ENCODE measurements at regions not wholly inside any gene's neighbourhood (a gene's known extent, or its start where the extent isn't known, plus 50 kb on each side); places are given as distances from the start of the nearest gene placed in this dataset.
"Not testable (repeated sequence)": the region's sequence is repeated elsewhere in the genome, so short reads cannot be mapped to it uniquely, and the experiment has no call there.

DNA sequence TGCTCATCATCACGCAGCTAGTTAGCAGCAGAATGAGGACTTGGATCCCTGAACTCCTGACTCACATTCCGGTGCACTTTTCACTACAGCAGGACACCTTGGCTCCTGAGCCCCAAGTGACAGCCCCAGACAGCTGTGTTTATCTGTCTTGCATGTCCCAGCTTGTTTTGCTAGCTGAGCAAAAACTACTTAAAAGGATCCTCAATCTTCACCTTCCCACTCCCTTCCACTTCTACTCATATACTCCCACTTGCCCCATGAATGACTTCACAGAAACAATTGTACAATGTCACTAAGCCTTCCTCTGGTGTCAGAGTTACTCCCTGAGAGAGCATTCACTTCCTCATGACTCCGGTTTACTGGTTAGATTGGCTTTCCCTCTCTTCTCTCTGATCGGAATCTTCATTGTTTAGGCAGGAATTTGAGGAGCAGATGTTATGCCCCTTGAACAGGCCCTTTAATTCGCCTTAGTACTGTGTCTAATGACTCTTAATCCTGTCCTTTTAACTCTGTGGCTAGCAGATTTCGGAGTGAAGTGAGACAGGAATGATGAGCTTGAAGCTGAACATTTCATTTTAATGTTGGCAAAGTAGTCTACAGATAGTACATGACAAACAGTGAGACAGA, 587.2 kb upstream of the CHD1 start:
- not testable (repeated sequence) for H3K4me3 ChIP-seq (ENCODE audit: low read length); H3K36me3 ChIP-seq (ENCODE audit: control insufficient read depth, insufficient read depth, low read length); H3K9ac ChIP-seq (ENCODE audit: extremely low read depth, low read length, poor library complexity, severe bottlenecking); H3K27ac ChIP-seq (ENCODE audit: low read depth, low read length); H3K9me3 ChIP-seq (ENCODE audit: control insufficient read depth, low read length); DNase-seq; H3K27ac Mint-ChIP-seq; H3K27me3 Mint-ChIP-seq (ENCODE audit: insufficient read depth); H3K4me1 Mint-ChIP-seq; H3K27me3 ChIP-seq (ENCODE audit: control insufficient read depth, insufficient read depth, low read length, poor library complexity, severe bottlenecking); H3K4me1 ChIP-seq (ENCODE audit: control insufficient read depth, insufficient read depth, low read length); H3K9me3 Mint-ChIP-seq; H3K36me3 Mint-ChIP-seq (ENCODE audit: low read depth); H3K4me3 Mint-ChIP-seq
- WGBS, 2 experiments (ENCODE audit: insufficient coverage in 1 of 2, insufficient read length in 1 of 2), result 76 to 88% methylated on average over 3 to 4 of the region's 6 CpGs

DNA sequence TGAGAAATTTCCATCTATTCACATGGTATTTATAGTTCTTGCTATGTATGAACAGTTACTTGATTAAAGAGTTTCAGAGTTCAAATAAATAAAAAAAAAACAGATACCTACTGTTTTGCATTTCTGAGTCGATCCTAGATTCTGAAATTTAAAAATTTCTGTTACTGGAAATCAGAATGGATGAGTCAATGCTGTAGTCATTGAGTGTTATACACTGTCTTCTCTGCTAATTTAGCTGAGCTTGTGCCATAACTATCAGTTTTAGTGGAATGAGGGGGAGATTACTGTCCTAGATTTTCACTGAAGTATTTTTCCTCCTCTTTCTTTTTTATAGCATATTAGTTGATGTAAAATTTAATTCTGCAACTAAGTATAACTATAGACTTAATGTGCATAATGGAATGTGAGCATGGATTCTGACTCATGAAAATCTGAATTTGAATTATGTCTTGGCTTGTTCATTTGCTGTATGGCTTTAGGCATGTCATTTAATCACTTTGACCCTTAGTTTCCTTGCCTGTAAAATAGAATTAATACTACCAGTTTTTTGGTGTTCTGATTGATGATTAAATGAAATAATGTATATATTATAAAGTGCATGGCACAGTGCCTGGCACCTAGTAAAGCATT, 581.5 kb upstream of the CHD1 start:
- H3K27ac ChIP-seq (ENCODE audit: low read depth, low read length); DNase-seq; H3K4me1 ChIP-seq (ENCODE audit: control insufficient read depth, insufficient read depth, low read length); H3K27me3 Mint-ChIP-seq (ENCODE audit: insufficient read depth); H3K9ac ChIP-seq (ENCODE audit: extremely low read depth, low read length, poor library complexity, severe bottlenecking); H3K27ac Mint-ChIP-seq; H3K4me3 ChIP-seq (ENCODE audit: low read length); H3K4me1 Mint-ChIP-seq; H3K9me3 ChIP-seq (ENCODE audit: control insufficient read depth, low read length); H3K36me3 Mint-ChIP-seq (ENCODE audit: low read depth); H3K27me3 ChIP-seq (ENCODE audit: control insufficient read depth, insufficient read depth, low read length, poor library complexity, severe bottlenecking); H3K4me3 Mint-ChIP-seq; H3K36me3 ChIP-seq (ENCODE audit: control insufficient read depth, insufficient read depth, low read length): not testable (repeated sequence)
- WGBS, 2 experiments (ENCODE audit: insufficient coverage in 1 of 2, insufficient read length in 1 of 2), result 79 to 86% methylated on average over 1 of the region's 1 CpG
- H3K9me3 Mint-ChIP-seq, result peaks cover 22% of the 10 kb centered on the region

DNA sequence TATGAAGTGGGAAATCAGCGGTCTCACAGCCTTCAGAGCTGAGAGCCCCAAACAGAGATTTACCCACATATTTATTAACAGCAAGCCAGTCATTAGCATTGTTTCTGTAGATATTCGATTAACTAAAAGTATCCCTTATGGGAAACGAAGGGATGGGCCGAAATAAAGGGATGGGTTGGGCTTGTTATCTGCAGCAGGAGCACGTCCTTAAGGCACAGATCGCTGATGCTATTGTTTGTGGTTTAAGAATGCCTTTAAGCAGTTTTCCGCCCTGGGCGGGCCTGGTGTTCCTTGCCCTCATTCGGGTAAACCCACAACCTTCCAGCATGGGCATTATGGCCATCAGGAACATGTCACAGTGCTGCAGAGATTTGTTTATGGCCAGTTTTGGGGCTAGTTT, 580.3 kb upstream of the CHD1 start:
- not testable (repeated sequence) for DNase-seq; H3K36me3 ChIP-seq (ENCODE audit: control insufficient read depth, insufficient read depth, low read length); H3K27me3 Mint-ChIP-seq (ENCODE audit: insufficient read depth); H3K4me3 ChIP-seq (ENCODE audit: low read length); H3K9ac ChIP-seq (ENCODE audit: extremely low read depth, low read length, poor library complexity, severe bottlenecking); H3K4me1 Mint-ChIP-seq; H3K4me3 Mint-ChIP-seq; H3K27ac ChIP-seq (ENCODE audit: low read depth, low read length); H3K27ac Mint-ChIP-seq; H3K9me3 ChIP-seq (ENCODE audit: control insufficient read depth, low read length); H3K36me3 Mint-ChIP-seq (ENCODE audit: low read depth); H3K27me3 ChIP-seq (ENCODE audit: control insufficient read depth, insufficient read depth, low read length, poor library complexity, severe bottlenecking); H3K4me1 ChIP-seq (ENCODE audit: control insufficient read depth, insufficient read depth, low read length)
- H3K9me3 Mint-ChIP-seq, result peaks cover 22% of the 10 kb centered on the region
- WGBS, 2 experiments (ENCODE audit: insufficient coverage in 1 of 2, insufficient read length in 1 of 2), result 77% methylated on average over 9 of the region's 9 CpGs; no CpG with 5 or more reads in 1 of the 2 experiments

DNA sequence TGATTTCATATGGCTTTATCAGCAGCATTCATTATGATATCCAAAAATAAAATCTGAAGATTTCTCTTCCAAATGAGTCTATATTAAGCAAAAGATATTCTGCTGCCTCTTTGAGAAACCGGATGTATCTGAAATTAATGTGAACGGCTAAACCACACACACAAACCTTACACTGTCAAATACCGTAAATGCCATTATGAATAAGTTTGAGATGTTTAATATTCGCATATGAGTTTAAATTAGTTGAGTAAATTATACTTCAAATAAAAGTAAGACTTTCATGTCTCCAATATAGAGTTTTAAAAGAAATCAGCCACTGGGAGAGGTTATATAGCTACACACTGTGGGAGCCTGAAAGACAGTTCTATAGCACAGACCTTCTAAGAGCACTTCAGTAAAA, 566.6 kb upstream of the CHD1 start:
- H3K4me3 ChIP-seq (ENCODE audit: low read length); H3K4me1 ChIP-seq (ENCODE audit: control insufficient read depth, insufficient read depth, low read length); H3K9me3 ChIP-seq (ENCODE audit: control insufficient read depth, low read length); H3K27ac ChIP-seq (ENCODE audit: low read depth, low read length); H3K4me1 Mint-ChIP-seq; H3K27me3 Mint-ChIP-seq (ENCODE audit: insufficient read depth); H3K36me3 Mint-ChIP-seq (ENCODE audit: low read depth); H3K27ac Mint-ChIP-seq; H3K9me3 Mint-ChIP-seq; H3K36me3 ChIP-seq (ENCODE audit: control insufficient read depth, insufficient read depth, low read length); H3K4me3 Mint-ChIP-seq; H3K27me3 ChIP-seq (ENCODE audit: control insufficient read depth, insufficient read depth, low read length, poor library complexity, severe bottlenecking); DNase-seq; H3K9ac ChIP-seq (ENCODE audit: extremely low read depth, low read length, poor library complexity, severe bottlenecking): not testable (repeated sequence)
- WGBS, 2 experiments (ENCODE audit: insufficient coverage in 1 of 2, insufficient read length in 1 of 2), result 100% methylated on average over 2 of the region's 4 CpGs; no CpG with 5 or more reads in 1 of the 2 experiments

DNA sequence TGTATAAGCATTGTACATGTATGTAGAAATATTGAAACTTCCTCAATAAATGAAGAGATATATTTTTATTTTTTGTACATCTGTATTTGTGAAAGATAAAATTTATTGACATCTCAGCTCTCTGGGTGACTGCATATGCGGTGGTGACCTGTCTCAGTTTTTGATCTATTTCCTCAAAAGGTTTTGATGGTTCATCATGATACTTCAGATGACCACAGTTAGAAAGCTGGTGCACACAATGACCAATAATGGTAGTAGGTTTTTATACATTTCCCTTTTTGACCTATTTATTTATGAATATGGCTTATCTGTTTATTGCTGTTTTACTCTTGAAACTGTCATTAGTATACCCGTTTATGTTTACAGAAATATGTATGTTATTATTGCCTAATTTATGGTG, 549.6 kb upstream of the CHD1 start:
- not testable (repeated sequence) for H3K9me3 ChIP-seq (ENCODE audit: control insufficient read depth, low read length); H3K27ac ChIP-seq (ENCODE audit: low read depth, low read length); H3K36me3 Mint-ChIP-seq (ENCODE audit: low read depth); H3K4me3 ChIP-seq (ENCODE audit: low read length); H3K4me1 Mint-ChIP-seq; H3K9ac ChIP-seq (ENCODE audit: extremely low read depth, low read length, poor library complexity, severe bottlenecking); H3K4me1 ChIP-seq (ENCODE audit: control insufficient read depth, insufficient read depth, low read length); DNase-seq; H3K4me3 Mint-ChIP-seq; H3K9me3 Mint-ChIP-seq; H3K27me3 Mint-ChIP-seq (ENCODE audit: insufficient read depth); H3K27ac Mint-ChIP-seq; H3K27me3 ChIP-seq (ENCODE audit: control insufficient read depth, insufficient read depth, low read length, poor library complexity, severe bottlenecking); H3K36me3 ChIP-seq (ENCODE audit: control insufficient read depth, insufficient read depth, low read length)
- WGBS, 2 experiments (ENCODE audit: insufficient coverage in 1 of 2, insufficient read length in 1 of 2), result 100% methylated on average over 1 of the region's 2 CpGs; no CpG with 5 or more reads in 1 of the 2 experiments

DNA sequence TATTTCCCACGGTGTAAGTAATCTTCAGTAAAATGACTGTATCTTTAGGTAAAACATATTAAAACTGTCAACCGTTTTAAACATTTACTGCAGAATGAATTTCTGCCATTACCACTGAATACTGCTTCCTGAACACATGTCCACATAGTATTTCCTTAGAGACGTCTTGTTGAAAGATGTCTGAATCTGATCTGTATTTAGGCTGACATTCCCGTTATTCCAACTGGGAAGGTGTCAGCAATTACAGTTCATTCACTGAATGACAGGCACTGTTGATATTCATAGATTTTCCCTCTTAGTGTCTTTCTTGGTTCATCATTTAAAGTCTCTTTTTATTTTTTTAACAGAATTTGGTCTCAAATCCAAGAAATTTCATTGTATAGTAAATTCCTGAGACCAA, 544.5 kb upstream of the CHD1 start:
- WGBS, 2 experiments (ENCODE audit: insufficient coverage in 1 of 2, insufficient read length in 1 of 2), result 82% methylated on average over 2 of the region's 4 CpGs; no CpG with 5 or more reads in 1 of the 2 experiments
- not testable (repeated sequence) for H3K36me3 Mint-ChIP-seq (ENCODE audit: low read depth); H3K9ac ChIP-seq (ENCODE audit: extremely low read depth, low read length, poor library complexity, severe bottlenecking)

DNA sequence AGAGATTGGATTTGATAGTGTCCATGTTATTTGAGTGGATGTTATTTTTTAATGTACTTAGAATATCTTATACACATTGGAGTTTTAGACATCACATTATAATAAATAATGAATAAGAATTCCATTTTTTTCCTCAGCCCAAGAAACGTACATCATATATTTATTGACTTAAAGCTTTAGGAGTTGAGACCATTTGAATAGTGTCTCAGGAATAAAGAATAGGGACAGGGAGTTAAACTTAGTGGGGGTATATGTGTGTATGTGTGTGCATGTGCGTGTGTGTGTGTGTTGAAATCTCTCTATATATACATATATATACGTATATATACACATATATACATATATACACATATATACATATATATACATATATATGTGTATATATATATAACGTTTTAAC, 542.9 kb upstream of the CHD1 start:
- WGBS, 2 experiments (ENCODE audit: insufficient coverage in 1 of 2, insufficient read length in 1 of 2), result 75% methylated on average over 1 of the region's 4 CpGs; no CpG with 5 or more reads in 1 of the 2 experiments
- H3K27ac Mint-ChIP-seq; H3K27me3 Mint-ChIP-seq (ENCODE audit: insufficient read depth); H3K27me3 ChIP-seq (ENCODE audit: control insufficient read depth, insufficient read depth, low read length, poor library complexity, severe bottlenecking); H3K27ac ChIP-seq (ENCODE audit: low read depth, low read length); H3K9me3 Mint-ChIP-seq; H3K9ac ChIP-seq (ENCODE audit: extremely low read depth, low read length, poor library complexity, severe bottlenecking); H3K9me3 ChIP-seq (ENCODE audit: control insufficient read depth, low read length); H3K4me1 ChIP-seq (ENCODE audit: control insufficient read depth, insufficient read depth, low read length); H3K4me1 Mint-ChIP-seq; H3K36me3 ChIP-seq (ENCODE audit: control insufficient read depth, insufficient read depth, low read length); H3K4me3 ChIP-seq (ENCODE audit: low read length); DNase-seq; H3K36me3 Mint-ChIP-seq (ENCODE audit: low read depth); H3K4me3 Mint-ChIP-seq: not testable (repeated sequence)

More for the DNA sequence above, 544.5 kb upstream of the CHD1 start:
- not testable (repeated sequence) for DNase-seq; H3K27me3 Mint-ChIP-seq (ENCODE audit: insufficient read depth); H3K4me1 Mint-ChIP-seq; H3K9me3 Mint-ChIP-seq; H3K27ac Mint-ChIP-seq; H3K9me3 ChIP-seq (ENCODE audit: control insufficient read depth, low read length); H3K27ac ChIP-seq (ENCODE audit: low read depth, low read length); H3K4me1 ChIP-seq (ENCODE audit: control insufficient read depth, insufficient read depth, low read length); H3K4me3 ChIP-seq (ENCODE audit: low read length); H3K27me3 ChIP-seq (ENCODE audit: control insufficient read depth, insufficient read depth, low read length, poor library complexity, severe bottlenecking); H3K4me3 Mint-ChIP-seq; H3K36me3 ChIP-seq (ENCODE audit: control insufficient read depth, insufficient read depth, low read length)

Data from endodermal cell (in vitro differentiated cells).